ENCODE measurements at regions not wholly inside any gene's neighbourhood (a gene's known extent, or its start where the extent isn't known, plus 50 kb on each side); places are given as distances from the start of the nearest gene placed in this dataset.

DNA sequence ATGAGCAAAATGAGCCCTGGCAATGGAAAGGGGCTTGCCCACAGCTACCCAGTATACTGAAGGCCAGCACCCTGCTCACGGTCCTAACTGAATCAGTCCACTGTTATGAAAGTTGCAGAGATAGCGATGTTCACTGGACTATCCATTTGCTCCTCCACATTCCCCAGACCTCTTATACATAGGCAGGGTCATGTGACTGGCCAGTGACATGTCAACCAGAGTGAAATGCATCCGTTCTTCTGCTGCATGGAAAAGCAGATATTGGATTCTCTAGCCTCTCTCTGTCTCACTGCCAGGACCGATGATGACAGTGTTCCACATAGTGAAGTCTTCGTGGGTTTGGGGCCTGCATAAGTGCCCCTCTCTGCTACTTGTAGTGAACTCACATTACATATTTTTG lies 503.4 kb downstream of the RPS24 start:
- H3K4me3 ChIP-seq (ENCODE audit: low read depth, low read length) = no peak overlapping the region
- DNase-seq (ENCODE audit: low read depth) = no peak
- TF ChIP-seq, protein P1, sequence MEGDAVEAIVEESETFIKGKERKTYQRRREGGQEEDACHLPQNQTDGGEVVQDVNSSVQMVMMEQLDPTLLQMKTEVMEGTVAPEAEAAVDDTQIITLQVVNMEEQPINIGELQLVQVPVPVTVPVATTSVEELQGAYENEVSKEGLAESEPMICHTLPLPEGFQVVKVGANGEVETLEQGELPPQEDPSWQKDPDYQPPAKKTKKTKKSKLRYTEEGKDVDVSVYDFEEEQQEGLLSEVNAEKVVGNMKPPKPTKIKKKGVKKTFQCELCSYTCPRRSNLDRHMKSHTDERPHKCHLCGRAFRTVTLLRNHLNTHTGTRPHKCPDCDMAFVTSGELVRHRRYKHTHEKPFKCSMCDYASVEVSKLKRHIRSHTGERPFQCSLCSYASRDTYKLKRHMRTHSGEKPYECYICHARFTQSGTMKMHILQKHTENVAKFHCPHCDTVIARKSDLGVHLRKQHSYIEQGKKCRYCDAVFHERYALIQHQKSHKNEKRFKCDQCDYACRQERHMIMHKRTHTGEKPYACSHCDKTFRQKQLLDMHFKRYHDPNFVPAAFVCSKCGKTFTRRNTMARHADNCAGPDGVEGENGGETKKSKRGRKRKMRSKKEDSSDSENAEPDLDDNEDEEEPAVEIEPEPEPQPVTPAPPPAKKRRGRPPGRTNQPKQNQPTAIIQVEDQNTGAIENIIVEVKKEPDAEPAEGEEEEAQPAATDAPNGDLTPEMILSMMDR (conservative IDR thresholded peaks at IDR 0.05; ENCODE audit: low read depth, low read length) = no peak

DNA sequence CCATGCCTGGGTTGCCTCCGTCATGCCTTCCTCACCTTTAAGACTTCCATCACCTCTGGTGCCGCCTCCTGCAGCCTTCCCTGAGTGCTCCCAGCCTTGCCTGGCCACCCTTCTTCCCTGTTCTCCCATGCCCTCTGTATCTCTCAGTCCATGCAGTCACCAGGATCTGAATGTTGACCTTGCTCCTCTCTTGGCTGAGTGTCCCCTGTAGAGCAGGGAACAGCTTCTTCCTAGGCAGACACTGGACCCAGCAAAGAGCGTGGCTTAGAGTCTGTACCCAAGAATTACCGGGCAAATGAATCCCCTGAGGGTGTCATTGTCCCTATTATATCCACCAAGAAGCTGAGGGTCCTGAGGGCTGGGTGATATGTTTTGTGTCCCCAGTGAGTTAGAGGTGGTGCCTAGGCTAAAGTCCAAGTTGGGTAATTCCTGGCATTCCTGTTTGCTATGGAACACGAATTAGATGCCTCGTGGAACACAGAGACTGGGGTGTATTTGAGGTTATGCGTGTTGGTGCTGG lies 505.6 kb downstream of the RPS24 start:
- H3K4me3 ChIP-seq (ENCODE audit: low read depth, low read length) = no peak overlapping the region
- TF ChIP-seq, protein P1 (conservative IDR thresholded peaks at IDR 0.05; ENCODE audit: low read depth, low read length) = no peak
- DNase-seq (ENCODE audit: low read depth) = no peak

DNA sequence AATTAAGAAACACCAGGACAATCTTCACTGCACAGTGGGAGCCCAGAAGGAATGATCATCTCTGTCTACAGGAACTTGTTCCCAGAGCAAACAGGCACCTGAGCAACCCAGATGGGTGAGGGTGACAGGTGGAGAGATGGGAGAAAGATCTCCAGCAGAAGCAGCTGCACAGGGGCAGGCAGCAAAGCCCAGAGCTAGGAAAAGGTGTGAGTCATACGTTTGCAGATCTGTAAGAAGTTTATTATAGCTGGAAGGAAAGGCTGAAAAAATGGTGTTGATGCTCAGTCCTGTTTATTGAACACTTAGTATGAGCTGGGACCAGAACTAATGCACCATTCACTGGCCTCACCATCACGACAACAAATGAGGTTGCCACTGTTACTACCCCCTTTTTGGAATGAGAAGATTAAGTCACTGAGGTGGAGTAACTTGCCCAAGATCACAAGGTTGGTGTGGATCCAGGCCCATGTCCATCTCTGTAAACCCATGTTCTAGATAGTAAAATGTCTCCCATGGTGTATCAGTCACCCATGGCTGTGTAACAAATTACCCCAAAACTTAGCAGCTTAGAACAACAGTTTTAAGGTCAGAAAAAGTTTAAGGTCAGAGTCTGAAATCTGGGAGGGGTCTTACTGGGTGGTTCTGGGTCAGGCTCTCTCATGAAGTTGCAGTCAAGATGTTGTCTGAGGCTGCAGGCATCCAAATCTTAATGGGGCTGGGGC lies 506.9 kb downstream of the RPS24 start:
- no peak for DNase-seq (ENCODE audit: low read depth)
- H3K4me3 ChIP-seq (ENCODE audit: low read depth, low read length) = no peak overlapping the region
- TF ChIP-seq, protein P1 (conservative IDR thresholded peaks at IDR 0.05; ENCODE audit: low read depth, low read length) = no peak

DNA sequence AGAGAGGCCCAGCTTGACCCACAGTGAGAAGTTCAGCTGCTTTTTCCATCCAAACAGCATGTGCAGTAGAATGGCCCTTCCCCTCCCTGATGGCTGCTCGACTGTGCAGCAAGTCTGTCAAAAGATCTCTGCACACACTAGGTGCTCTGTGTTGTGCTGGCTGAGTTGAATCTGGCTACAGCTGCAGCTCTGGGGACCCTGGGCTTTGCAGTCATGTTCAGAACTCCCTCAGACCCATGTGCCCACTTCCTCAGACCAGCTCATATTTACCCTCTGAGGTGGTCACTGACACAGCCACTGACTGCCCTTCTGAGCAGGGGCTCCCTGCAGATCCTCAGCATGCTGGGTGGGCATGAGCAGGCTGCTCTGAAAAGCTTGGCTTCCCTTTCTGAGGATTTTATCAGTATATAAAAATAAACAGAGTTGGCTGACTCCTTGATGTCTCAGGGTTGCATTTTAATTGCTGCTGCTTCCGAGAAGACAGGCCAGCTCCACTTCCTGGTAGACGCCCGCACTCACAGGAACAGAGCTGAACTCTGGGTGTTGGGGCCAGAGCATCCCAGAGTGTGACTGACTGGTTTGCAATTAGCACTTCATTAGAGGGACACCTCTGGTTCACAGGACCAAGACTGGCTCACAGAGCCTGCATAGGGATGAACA lies 507.9 kb downstream of the RPS24 start:
- DNase-seq (ENCODE audit: low read depth) = no peak
- TF ChIP-seq, protein P1 (conservative IDR thresholded peaks at IDR 0.05; ENCODE audit: low read depth, low read length) = no peak
- H3K4me3 ChIP-seq (ENCODE audit: low read depth, low read length) = no peak overlapping the region

DNA sequence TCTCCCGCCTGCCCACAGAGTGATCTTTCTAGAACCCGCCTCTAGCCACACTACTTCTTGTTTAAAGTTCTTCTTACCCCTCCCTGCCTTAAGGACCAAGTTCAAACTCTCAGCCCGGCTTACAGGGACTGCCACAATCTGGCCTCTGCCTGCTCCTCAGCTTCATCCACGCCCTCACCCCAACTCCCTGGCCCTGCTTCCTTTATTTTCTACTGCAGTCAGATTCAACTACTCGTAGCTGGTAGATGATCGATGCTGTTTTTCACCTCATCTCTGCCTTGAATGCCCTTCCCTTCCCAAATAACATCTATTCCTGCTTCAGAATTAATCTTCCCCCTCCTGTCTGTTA lies 508.5 kb downstream of the RPS24 start:
- H3K4me3 ChIP-seq (ENCODE audit: low read depth, low read length) = no peak overlapping the region
- no peak for DNase-seq (ENCODE audit: low read depth)

DNA sequence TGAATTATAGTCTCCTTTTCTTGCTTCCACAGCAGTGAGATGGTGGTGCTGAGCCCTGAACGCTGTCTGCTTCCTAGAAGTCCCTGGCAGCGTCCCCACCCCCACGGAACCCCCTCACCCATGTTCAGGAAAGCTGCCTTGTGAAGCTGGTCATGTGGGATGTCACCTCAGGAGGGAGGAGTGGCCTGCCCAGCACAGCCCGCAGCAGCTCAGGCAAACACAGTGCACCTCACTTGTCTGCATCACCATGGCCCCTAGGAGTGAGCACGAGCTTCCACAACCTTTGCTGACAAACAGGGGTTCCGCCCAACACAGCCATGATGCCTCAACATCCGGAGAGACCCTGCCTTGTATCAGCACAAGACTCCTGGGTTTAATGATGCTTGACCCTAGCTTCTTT lies 508.9 kb downstream of the RPS24 start:
- TF ChIP-seq, protein P1 (conservative IDR thresholded peaks at IDR 0.05; ENCODE audit: low read depth, low read length) = no peak
- DNase-seq (ENCODE audit: low read depth) = no peak
- no peak overlapping the region for H3K4me3 ChIP-seq (ENCODE audit: low read depth, low read length)

More for the DNA sequence above, 508.5 kb downstream of the RPS24 start:
- TF ChIP-seq, protein P1 (conservative IDR thresholded peaks at IDR 0.05; ENCODE audit: low read depth, low read length) = no peak

All from epithelial cell of proximal tubule (primary cell).